ENCODE measurements at regions not wholly inside any gene's neighbourhood (a gene's known extent, or its start where the extent isn't known, plus 50 kb on each side); places are given as distances from the start of the nearest gene placed in this dataset.

DNA sequence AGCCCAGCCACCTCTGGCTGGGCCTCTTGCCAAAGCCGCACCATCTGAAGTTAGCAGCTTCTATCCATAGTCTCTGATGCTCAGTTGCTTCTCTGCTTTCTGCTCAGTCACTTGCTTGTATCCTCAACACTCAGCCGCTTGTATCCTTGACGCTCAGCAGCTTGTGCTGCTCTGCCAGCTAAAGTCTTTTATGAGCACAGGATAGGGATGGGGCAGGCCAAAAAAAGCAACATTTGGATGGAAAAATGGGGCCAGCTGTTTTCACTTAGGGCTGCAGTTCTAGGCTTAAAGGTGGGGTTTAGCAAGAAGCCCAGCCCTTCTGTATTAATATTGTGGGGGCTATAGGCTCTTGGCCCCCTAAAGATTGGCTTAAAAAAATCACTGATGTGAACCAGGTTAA is 739.4 kb downstream of the CDH8 start (continued):
- TF ChIP-seq ZFP36L2 (CRISPR knock-in tag; IDR thresholded peaks at IDR 0.05) (no peak), MAF1 (CRISPR knock-in tag; IDR thresholded peaks at IDR 0.05; ENCODE audit: borderline replicate concordance) (no peak), DMAP1 (CRISPR knock-in tag; IDR thresholded peaks at IDR 0.05) (no peak), BRCA1 (CRISPR knock-in tag; IDR thresholded peaks at IDR 0.05) (no peak), PHB2 (IDR thresholded peaks at IDR 0.05; ENCODE audit: partially characterized antibody) (no peak)
- TF ChIP-seq, protein P1, sequence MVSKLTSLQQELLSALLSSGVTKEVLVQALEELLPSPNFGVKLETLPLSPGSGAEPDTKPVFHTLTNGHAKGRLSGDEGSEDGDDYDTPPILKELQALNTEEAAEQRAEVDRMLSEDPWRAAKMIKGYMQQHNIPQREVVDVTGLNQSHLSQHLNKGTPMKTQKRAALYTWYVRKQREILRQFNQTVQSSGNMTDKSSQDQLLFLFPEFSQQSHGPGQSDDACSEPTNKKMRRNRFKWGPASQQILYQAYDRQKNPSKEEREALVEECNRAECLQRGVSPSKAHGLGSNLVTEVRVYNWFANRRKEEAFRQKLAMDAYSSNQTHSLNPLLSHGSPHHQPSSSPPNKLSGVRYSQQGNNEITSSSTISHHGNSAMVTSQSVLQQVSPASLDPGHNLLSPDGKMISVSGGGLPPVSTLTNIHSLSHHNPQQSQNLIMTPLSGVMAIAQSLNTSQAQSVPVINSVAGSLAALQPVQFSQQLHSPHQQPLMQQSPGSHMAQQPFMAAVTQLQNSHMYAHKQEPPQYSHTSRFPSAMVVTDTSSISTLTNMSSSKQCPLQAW (CRISPR knock-in tag; IDR thresholded peaks at IDR 0.05): no peak
- TF ChIP-seq, protein P2, sequence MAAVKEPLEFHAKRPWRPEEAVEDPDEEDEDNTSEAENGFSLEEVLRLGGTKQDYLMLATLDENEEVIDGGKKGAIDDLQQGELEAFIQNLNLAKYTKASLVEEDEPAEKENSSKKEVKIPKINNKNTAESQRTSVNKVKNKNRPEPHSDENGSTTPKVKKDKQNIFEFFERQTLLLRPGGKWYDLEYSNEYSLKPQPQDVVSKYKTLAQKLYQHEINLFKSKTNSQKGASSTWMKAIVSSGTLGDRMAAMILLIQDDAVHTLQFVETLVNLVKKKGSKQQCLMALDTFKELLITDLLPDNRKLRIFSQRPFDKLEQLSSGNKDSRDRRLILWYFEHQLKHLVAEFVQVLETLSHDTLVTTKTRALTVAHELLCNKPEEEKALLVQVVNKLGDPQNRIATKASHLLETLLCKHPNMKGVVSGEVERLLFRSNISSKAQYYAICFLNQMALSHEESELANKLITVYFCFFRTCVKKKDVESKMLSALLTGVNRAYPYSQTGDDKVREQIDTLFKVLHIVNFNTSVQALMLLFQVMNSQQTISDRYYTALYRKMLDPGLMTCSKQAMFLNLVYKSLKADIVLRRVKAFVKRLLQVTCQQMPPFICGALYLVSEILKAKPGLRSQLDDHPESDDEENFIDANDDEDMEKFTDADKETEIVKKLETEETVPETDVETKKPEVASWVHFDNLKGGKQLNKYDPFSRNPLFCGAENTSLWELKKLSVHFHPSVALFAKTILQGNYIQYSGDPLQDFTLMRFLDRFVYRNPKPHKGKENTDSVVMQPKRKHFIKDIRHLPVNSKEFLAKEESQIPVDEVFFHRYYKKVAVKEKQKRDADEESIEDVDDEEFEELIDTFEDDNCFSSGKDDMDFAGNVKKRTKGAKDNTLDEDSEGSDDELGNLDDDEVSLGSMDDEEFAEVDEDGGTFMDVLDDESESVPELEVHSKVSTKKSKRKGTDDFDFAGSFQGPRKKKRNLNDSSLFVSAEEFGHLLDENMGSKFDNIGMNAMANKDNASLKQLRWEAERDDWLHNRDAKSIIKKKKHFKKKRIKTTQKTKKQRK (IDR thresholded peaks at IDR 0.05; ENCODE audit: low read length): no peak
- TF ChIP-seq, protein P3, sequence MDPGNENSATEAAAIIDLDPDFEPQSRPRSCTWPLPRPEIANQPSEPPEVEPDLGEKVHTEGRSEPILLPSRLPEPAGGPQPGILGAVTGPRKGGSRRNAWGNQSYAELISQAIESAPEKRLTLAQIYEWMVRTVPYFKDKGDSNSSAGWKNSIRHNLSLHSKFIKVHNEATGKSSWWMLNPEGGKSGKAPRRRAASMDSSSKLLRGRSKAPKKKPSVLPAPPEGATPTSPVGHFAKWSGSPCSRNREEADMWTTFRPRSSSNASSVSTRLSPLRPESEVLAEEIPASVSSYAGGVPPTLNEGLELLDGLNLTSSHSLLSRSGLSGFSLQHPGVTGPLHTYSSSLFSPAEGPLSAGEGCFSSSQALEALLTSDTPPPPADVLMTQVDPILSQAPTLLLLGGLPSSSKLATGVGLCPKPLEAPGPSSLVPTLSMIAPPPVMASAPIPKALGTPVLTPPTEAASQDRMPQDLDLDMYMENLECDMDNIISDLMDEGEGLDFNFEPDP (CRISPR knock-in tag; conservative IDR thresholded peaks at IDR 0.05): no peak

DNA sequence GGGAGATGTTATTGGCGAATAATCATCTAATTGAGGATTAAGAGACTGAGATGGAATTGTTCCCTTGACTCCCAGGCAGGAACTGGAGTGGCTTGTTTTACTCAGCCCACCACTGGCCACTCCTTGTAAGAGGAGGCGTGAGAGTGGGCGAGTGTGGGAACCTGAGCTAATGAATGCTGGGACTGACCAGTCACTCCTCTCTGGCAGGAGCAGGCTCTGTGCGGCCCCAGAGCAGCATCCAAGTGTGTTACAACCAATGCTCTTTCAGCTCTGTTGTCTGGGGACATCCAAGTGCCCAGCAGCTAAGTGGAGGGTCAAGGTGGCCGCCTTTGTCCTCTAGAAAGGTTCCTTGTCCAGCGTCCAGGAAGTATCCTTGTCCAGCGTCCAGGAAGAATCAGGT is 739.9 kb downstream of the CDH8 start:
- intact Hi-C loops (cut with micrococcal nuclease; ENCODE audit: unreplicated experiment): no loop called here
- TF ChIP-seq ZNF20 (CRISPR knock-in tag; IDR thresholded peaks at IDR 0.05) (no peak), EEA1 (CRISPR knock-in tag; IDR thresholded peaks at IDR 0.05; ENCODE audit: borderline replicate concordance) (no peak), ZNF670 (CRISPR knock-in tag; IDR thresholded peaks at IDR 0.05; ENCODE audit: borderline replicate concordance) (no peak), ZFAT (CRISPR knock-in tag; conservative IDR thresholded peaks at IDR 0.05) (no peak), GPN1 (CRISPR knock-in tag; IDR thresholded peaks at IDR 0.05; ENCODE audit: borderline replicate concordance) (no peak)
- TF ChIP-seq, protein P4, sequence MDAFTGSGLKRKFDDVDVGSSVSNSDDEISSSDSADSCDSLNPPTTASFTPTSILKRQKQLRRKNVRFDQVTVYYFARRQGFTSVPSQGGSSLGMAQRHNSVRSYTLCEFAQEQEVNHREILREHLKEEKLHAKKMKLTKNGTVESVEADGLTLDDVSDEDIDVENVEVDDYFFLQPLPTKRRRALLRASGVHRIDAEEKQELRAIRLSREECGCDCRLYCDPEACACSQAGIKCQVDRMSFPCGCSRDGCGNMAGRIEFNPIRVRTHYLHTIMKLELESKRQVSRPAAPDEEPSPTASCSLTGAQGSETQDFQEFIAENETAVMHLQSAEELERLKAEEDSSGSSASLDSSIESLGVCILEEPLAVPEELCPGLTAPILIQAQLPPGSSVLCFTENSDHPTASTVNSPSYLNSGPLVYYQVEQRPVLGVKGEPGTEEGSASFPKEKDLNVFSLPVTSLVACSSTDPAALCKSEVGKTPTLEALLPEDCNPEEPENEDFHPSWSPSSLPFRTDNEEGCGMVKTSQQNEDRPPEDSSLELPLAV (CRISPR knock-in tag; conservative IDR thresholded peaks at IDR 0.05; ENCODE audit: low read depth): no peak
- TF ChIP-seq, protein P5, sequence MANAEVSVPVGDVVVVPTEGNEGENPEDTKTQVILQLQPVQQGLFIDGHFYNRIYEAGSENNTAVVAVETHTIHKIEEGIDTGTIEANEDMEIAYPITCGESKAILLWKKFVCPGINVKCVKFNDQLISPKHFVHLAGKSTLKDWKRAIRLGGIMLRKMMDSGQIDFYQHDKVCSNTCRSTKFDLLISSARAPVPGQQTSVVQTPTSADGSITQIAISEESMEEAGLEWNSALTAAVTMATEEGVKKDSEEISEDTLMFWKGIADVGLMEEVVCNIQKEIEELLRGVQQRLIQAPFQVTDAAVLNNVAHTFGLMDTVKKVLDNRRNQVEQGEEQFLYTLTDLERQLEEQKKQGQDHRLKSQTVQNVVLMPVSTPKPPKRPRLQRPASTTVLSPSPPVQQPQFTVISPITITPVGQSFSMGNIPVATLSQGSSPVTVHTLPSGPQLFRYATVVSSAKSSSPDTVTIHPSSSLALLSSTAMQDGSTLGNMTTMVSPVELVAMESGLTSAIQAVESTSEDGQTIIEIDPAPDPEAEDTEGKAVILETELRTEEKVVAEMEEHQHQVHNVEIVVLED (CRISPR knock-in tag; IDR thresholded peaks at IDR 0.05; ENCODE audit: borderline replicate concordance): no peak

More for the DNA sequence above, 739.9 kb downstream of the CDH8 start:
- H3K27ac ChIP-seq (ENCODE audit: extremely low read length, insufficient read depth, low read length): no peak overlapping the region
- no peaks in the 10 kb centered on the region for H4K20me1 ChIP-seq (ENCODE audit: insufficient read depth, low read length)
- ChIA-PET CTCF (ENCODE audit: low intra/inter-chr PET ratio, low total read pairs) (no interaction called here), POLR2A (no interaction called here)
- H3K27me3 ChIP-seq (ENCODE audit: control insufficient read depth in 1 of 2, insufficient read depth in 2 of 2, low read length in 2 of 2): no peaks in the 10 kb centered on the region
- in situ Hi-C loops (cut with HindIII; ENCODE audit: extremely low pct_ligation_motif_present, low pct_unique_long_range_greater_than_20kb): no loop called here
- no peak for ATAC-seq
- no peak overlapping the region for H3K4me3 ChIP-seq (replicated peaks in 1 of 3; ENCODE audit: insufficient read depth in 1 of 3, low read depth in 2 of 3, low read length in 3 of 3)
- no peak overlapping the region for H3K9ac ChIP-seq (ENCODE audit: insufficient read depth, low read depth, low read length)
- no peaks in the 10 kb centered on the region for H3K36me3 ChIP-seq (replicated peaks in 1 of 2; ENCODE audit: control insufficient read depth in 1 of 2, insufficient read depth in 2 of 2, low read length in 2 of 2)
- no peak for DNase-seq (ENCODE audit: low spot score)
- no peak for FAIRE-seq
- 0 out of 2 replicates have a peak, but pooled peaks cover 4% of the 10 kb centered on the region for H3K9me3 ChIP-seq (ENCODE audit: low read length)
- H2AFZ ChIP-seq (ENCODE audit: low read length): no peak overlapping the region
- no peak overlapping the region for H3K4me2 ChIP-seq (ENCODE audit: low read depth, low read length)
- BruUV-seq (replicated peaks): no TSS peak
- no peaks in the 10 kb centered on the region for H3K79me2 ChIP-seq (ENCODE audit: insufficient read depth, low read length)
- no peaks in the 10 kb centered on the region for H3K4me1 ChIP-seq (ENCODE audit: insufficient read depth, low read length)
- 10% methylated on average over 7 of the region's 7 CpGs for WGBS (ENCODE audit: low lambda C conversion rate)

Data from HepG2 (cell line).